CD4-positive, alpha-beta T cell (primary cell): ENCODE measurements at regions not wholly inside any gene's neighbourhood (a gene's known extent, or its start where the extent isn't known, plus 50 kb on each side); places are given as distances from the start of the nearest gene placed in this dataset.

ENCODE experiments used
- ATAC-seq: fragments of 200-7000 bp; cut with Tn5 transposase; one replicate; pipeline ENCODE4 v1.10.0; 2022; ENCODE audit warnings: mild to moderate bottlenecking; ENCODE audit not compliant: poor library complexity
- CTCF ChIA-PET: fragments of 350-600 bp; sonication (Branson Sonifier 250); formaldehyde crosslinking; loops from one replicate; lab custom pipeline; 2021; ENCODE audit warnings: antibody characterized with exemption, inconsistent platforms; lab: Charles Lee
- POLR2A ChIA-PET: fragments of 350-600 bp; sonication (Branson Sonifier 250); formaldehyde crosslinking; loops from one replicate; lab custom pipeline; 2021; ENCODE audit warnings: antibody characterized with exemption, inconsistent platforms; lab: Charles Lee
- DNase-seq, 14 experiments: peaks; one replicate each; pipeline ENCODE4 v3.0.0-alpha.2; 2013 to 2020; ENCODE audit warnings: mixed read lengths in 2 of 14
- H3K27ac ChIP-seq, 2 donors: one replicate each; pipeline versions ENCODE4 v1.5.1 to v1.7.0; 2013; ENCODE audit warnings: low read length in 2 of 2, low read depth in 1 of 2, mild to moderate bottlenecking in 1 of 2
- H3K27me3 ChIP-seq, 2 experiments: 1 replicate in 1 of 2; 2 replicates in 1 of 2; pipeline versions ENCODE4 v1.6.1 to v1.7.0; 2013; ENCODE audit warnings: low read length in 2 of 2, control low read depth in 1 of 2, mild to moderate bottlenecking in 1 of 2, moderate library complexity in 1 of 2; ENCODE audit not compliant: insufficient read depth in 2 of 2, control insufficient read depth in 1 of 2
- H3K36me3 ChIP-seq: one replicate; pipeline ENCODE4 v1.6.1; 2013; ENCODE audit warnings: low read length, control low read depth; ENCODE audit not compliant: insufficient read depth
- H3K4me1 ChIP-seq: one replicate; pipeline ENCODE4 v1.6.1; 2013; ENCODE audit warnings: low read length, control low read depth; ENCODE audit not compliant: insufficient read depth
- H3K4me3 ChIP-seq: one replicate; pipeline ENCODE4 v1.5.1; 2013; ENCODE audit warnings: mild to moderate bottlenecking, low read length, moderate library complexity
- H3K9me3 ChIP-seq, 2 experiments: 1 replicate in 1 of 2; 2 replicates in 1 of 2; pipeline versions ENCODE4 v1.6.1 to v1.7.0; 2013; ENCODE audit warnings: low read length in 2 of 2, mild to moderate bottlenecking in 2 of 2, control low read depth in 1 of 2, moderate library complexity in 1 of 2; ENCODE audit not compliant: control insufficient read depth in 1 of 2, insufficient read depth in 1 of 2
- H3K27ac Mint-ChIP-seq: one replicate; pipeline ENCODE4 v1.8.0; 2020; ENCODE audit warnings: mixed read lengths
- H3K27me3 Mint-ChIP-seq: one replicate; pipeline ENCODE4 v1.8.0; 2021; ENCODE audit warnings: mixed read lengths
- H3K36me3 Mint-ChIP-seq: one replicate; pipeline ENCODE4 v1.8.0; 2021; ENCODE audit warnings: low read depth, mixed read lengths
- H3K4me1 Mint-ChIP-seq: one replicate; pipeline ENCODE4 v1.8.0; 2021; ENCODE audit warnings: low read depth, mixed read lengths
- H3K4me3 Mint-ChIP-seq: one replicate; pipeline ENCODE4 v1.8.0; 2020; ENCODE audit warnings: mild to moderate bottlenecking, mixed read lengths
- H3K9me3 Mint-ChIP-seq: one replicate; pipeline ENCODE4 v1.8.0; 2020; ENCODE audit warnings: mixed read lengths
- intact Hi-C, 2 experiments: fragments of 100-400 bp; cut with DNase I in 1 of 2; cut with micrococcal nuclease in 1 of 2; formaldehyde crosslinking; loops; one replicate each; pipeline versions ENCODE4 v1.15.1 to v1.9.0; 2023 to 2025; cut with DNase I, micrococcal nuclease
- TF ChIP-seq, protein P1 (sequence below): fragments of 200-600 bp; IDR thresholded peaks from one replicate; pipeline ENCODE4 v1.8.0; 2022; ENCODE audit warnings: antibody characterized with exemption, mild to moderate bottlenecking

DNA sequence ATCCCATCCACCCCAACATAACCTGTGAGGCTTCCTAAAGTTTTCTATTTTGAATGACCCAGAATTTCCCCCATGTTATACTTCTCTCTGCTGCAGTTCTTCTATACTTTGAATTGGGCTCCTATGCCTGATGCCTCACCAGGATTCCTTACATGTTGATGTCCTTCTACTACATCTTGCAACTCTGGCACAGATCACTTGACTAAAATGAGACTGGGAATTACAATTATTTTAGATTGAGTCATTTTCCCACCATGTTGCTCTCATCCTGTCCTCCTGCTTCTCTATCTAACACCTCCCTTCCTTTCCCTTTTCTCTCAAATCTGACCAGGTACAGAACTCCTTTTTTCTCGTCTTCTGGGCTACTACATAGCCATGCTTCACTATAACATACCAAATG, 314.0 kb upstream of the KCNJ16 start:
- Histone ChIP-seq H3K27me3 (no peaks in the 10 kb centered on the region), H3K36me3 (no peaks in the 10 kb centered on the region), H3K4me1 (no peaks in the 10 kb centered on the region), H3K4me3 (no peak overlapping the region), H3K27ac (no peak overlapping the region), H3K9me3 (no peaks in the 10 kb centered on the region)
- H3K27me3 Mint-ChIP-seq, result no peaks in the 10 kb centered on the region
- H3K4me1 Mint-ChIP-seq, result no peaks in the 10 kb centered on the region
- H3K9me3 Mint-ChIP-seq, result peaks cover 2% of the 10 kb centered on the region
- ChIA-PET POLR2A (no interaction called here), CTCF (no interaction called here)
- DNase-seq, result no peak
- no peak overlapping the region for H3K4me3 Mint-ChIP-seq
- no peak overlapping the region for H3K27ac Mint-ChIP-seq
- H3K36me3 Mint-ChIP-seq, result no peaks in the 10 kb centered on the region
- TF ChIP-seq, protein P1, sequence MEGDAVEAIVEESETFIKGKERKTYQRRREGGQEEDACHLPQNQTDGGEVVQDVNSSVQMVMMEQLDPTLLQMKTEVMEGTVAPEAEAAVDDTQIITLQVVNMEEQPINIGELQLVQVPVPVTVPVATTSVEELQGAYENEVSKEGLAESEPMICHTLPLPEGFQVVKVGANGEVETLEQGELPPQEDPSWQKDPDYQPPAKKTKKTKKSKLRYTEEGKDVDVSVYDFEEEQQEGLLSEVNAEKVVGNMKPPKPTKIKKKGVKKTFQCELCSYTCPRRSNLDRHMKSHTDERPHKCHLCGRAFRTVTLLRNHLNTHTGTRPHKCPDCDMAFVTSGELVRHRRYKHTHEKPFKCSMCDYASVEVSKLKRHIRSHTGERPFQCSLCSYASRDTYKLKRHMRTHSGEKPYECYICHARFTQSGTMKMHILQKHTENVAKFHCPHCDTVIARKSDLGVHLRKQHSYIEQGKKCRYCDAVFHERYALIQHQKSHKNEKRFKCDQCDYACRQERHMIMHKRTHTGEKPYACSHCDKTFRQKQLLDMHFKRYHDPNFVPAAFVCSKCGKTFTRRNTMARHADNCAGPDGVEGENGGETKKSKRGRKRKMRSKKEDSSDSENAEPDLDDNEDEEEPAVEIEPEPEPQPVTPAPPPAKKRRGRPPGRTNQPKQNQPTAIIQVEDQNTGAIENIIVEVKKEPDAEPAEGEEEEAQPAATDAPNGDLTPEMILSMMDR, result no peak
- intact Hi-C loops, result no loop called here
- ATAC-seq, result no peak

DNA sequence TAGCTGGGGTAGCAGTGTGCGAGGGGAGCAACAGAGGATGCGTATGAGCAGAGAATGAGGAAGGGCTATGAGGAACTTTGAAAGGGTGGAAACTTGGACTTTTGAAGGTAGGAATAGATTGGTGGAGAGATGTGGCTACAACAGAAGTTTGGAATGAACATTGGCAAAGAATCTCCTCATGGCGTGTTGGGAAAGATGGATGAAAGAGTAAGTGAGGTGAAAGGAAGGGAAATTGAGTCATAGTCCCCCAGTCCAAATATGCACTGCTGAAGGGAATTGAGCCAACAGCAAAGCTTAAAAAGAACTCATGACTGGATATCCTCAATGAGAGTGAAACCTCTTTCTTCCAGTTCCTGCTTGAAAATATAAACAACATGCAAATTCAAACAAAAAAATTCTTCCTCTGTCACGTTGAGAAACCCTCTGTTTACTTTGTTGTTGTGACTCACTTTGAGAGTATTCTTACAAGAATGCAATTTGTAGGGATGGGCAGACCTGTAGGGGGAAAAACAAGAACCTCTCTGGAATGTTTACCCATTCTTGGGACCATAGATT, 313.2 kb upstream of the KCNJ16 start:
- TF ChIP-seq, protein P1, result no peak
- ChIA-PET POLR2A (no interaction called here), CTCF (no interaction called here)
- ATAC-seq, result no peak
- peak in 1 of 14 experiments; percentile 7 for DNase-seq
- no peaks in the 10 kb centered on the region for H3K27me3 ChIP-seq
- peaks cover 2% of the 10 kb centered on the region for H3K9me3 Mint-ChIP-seq
- no peak overlapping the region for H3K4me3 Mint-ChIP-seq
- no peaks in the 10 kb centered on the region for H3K36me3 Mint-ChIP-seq
- intact Hi-C loops, result no loop called here
- no peaks in the 10 kb centered on the region for H3K27me3 Mint-ChIP-seq
- no peaks in the 10 kb centered on the region for H3K36me3 ChIP-seq
- H3K4me1 Mint-ChIP-seq, result no peaks in the 10 kb centered on the region
- no peaks in the 10 kb centered on the region for H3K4me1 ChIP-seq
- no peak overlapping the region for H3K27ac Mint-ChIP-seq
- no peaks in the 10 kb centered on the region for H3K9me3 ChIP-seq
- no peak overlapping the region for H3K4me3 ChIP-seq
- no peak overlapping the region for H3K27ac ChIP-seq

- no peaks in the 10 kb centered on the region for H3K36me3 Mint-ChIP-seq
- no peaks in the 10 kb centered on the region for H3K36me3 ChIP-seq
- ATAC-seq, result no peak
- H3K9me3 Mint-ChIP-seq, result peaks cover 2% of the 10 kb centered on the region
- H3K4me3 ChIP-seq, result no peak overlapping the region
- H3K4me1 Mint-ChIP-seq, result no peaks in the 10 kb centered on the region
- H3K9me3 ChIP-seq, result no peaks in the 10 kb centered on the region
- H3K27me3 Mint-ChIP-seq, result no peaks in the 10 kb centered on the region
- CTCF ChIA-PET, result no interaction called here
- no peak overlapping the region for H3K27ac ChIP-seq
- H3K4me1 ChIP-seq, result no peaks in the 10 kb centered on the region
- no peak overlapping the region for H3K4me3 Mint-ChIP-seq
- no peak overlapping the region for H3K27ac Mint-ChIP-seq
- POLR2A ChIA-PET, result no interaction called here
- intact Hi-C loops, result no loop called here
- H3K27me3 ChIP-seq, result no peaks in the 10 kb centered on the region
- TF ChIP-seq, protein P1, result no peak
- no peak for DNase-seq
These were observed 312.7 kb upstream of the KCNJ16 start for GRCh38 chr17:69762359-69762758.
